IMR-90 (cell line): ENCODE measurements at regions not wholly inside any gene's neighbourhood (a gene's known extent, or its start where the extent isn't known, plus 50 kb on each side); places are given as distances from the start of the nearest gene placed in this dataset.

Source experiments
- ATAC-seq: fragments of 200-7000 bp; cut with Tn5 transposase; 2 replicates; pipeline ENCODE4 v1.9.1; 2020; ENCODE audit warnings: low read depth, mild to moderate bottlenecking, moderate library complexity
- BruUV-seq: library from RNA; stranded (reverse); fragments of 400-500 nt; replicated peaks from 2 replicates; lab custom pipeline; 2021; lab: Mats Ljungman, UMichigan
- CTCF ChIA-PET: fragments of 300-600 bp; formaldehyde crosslinking; extraction: SDS; loops from one replicate; lab custom pipeline; 2021; ENCODE audit warnings: antibody characterized with exemption; lab: Yijun Ruan, JAX
- POLR2A ChIA-PET: fragments of 300-600 bp; sonication (Branson Sonifier 250); formaldehyde crosslinking; loops from one replicate; lab custom pipeline; 2022; ENCODE audit warnings: antibody characterized with exemption; ENCODE audit not compliant: unreplicated experiment; lab: Charles Lee
- DNase-seq: peaks from one replicate; pipeline ENCODE4 v3.0.0; 2013
- H2AFZ ChIP-seq: replicated peaks from 2 replicates; pipeline ENCODE3; 2013; ENCODE audit warnings: low read length, mild to moderate bottlenecking; ENCODE audit not compliant: poor library complexity
- H2AK5ac ChIP-seq: 2 replicates; pipeline ENCODE4 v1.6.1; 2013; ENCODE audit warnings: low read depth, low read length, inconsistent platforms
- H2AK9ac ChIP-seq: replicated peaks from 2 replicates; pipeline ENCODE3; 2013; ENCODE audit warnings: mild to moderate bottlenecking, low read depth, low read length, moderate library complexity; ENCODE audit not compliant: poor library complexity
- H2BK120ac ChIP-seq: 2 replicates; pipeline ENCODE4 v1.6.1; 2013; ENCODE audit warnings: low read depth, low read length, inconsistent platforms
- H2BK15ac ChIP-seq: 3 replicates; pipeline ENCODE4 v1.6.1; 2013; ENCODE audit warnings: low read depth, low read length, inconsistent platforms
- H2BK20ac ChIP-seq: 2 replicates; pipeline ENCODE4 v1.6.1; 2013; ENCODE audit warnings: low read depth, mild to moderate bottlenecking, inconsistent platforms, low read length, moderate library complexity
- H2BK5ac ChIP-seq: 2 replicates; pipeline ENCODE4 v1.6.1; 2013; ENCODE audit warnings: mild to moderate bottlenecking, low read depth, low read length, inconsistent platforms; ENCODE audit not compliant: poor library complexity, severe bottlenecking
- H3K14ac ChIP-seq: replicated peaks from 2 replicates; pipeline ENCODE4 v1.6.1; 2013; ENCODE audit warnings: low read depth, low read length, inconsistent platforms
- H3K18ac ChIP-seq: 2 replicates; pipeline ENCODE4 v1.6.1; 2013; ENCODE audit warnings: low read depth, low read length, control low read depth
- H3K23ac ChIP-seq: 2 replicates; pipeline ENCODE4 v1.6.1; 2013; ENCODE audit warnings: low read depth, low read length, inconsistent platforms
- H3K27ac ChIP-seq: 2 replicates; pipeline ENCODE4 v1.5.1; 2013; ENCODE audit warnings: mild to moderate bottlenecking, control low read depth, low read length; ENCODE audit not compliant: insufficient read depth
- H3K27me3 ChIP-seq: 2 replicates; pipeline ENCODE4 v1.6.1; 2013; ENCODE audit warnings: low read length; ENCODE audit not compliant: control insufficient read depth, insufficient read depth
- H3K36me3 ChIP-seq: 2 replicates; pipeline ENCODE4 v1.6.1; 2013; ENCODE audit warnings: low read length, mixed read lengths; ENCODE audit not compliant: control insufficient read depth, insufficient read depth
- H3K4ac ChIP-seq: 2 replicates; pipeline ENCODE4 v1.6.1; 2013; ENCODE audit warnings: low read depth, low read length, inconsistent platforms
- H3K4me1 ChIP-seq: 2 replicates; pipeline ENCODE4 v1.6.1; 2013; ENCODE audit warnings: low read length, mixed read lengths; ENCODE audit not compliant: control insufficient read depth, insufficient read depth
- H3K4me2 ChIP-seq: 2 replicates; pipeline ENCODE4 v1.6.1; 2013; ENCODE audit warnings: low read depth, mild to moderate bottlenecking, control low read depth, low read length, moderate library complexity
- H3K4me3 ChIP-seq: 2 replicates; pipeline ENCODE4 v1.5.1; 2013; ENCODE audit warnings: low read depth, mild to moderate bottlenecking, control low read depth, low read length, moderate library complexity; ENCODE audit not compliant: insufficient read depth
- H3K56ac ChIP-seq: 2 replicates; pipeline ENCODE4 v1.6.1; 2013; ENCODE audit warnings: low read length, inconsistent platforms; ENCODE audit not compliant: insufficient read depth; ENCODE audit errors: extremely low read depth
- H3K79me1 ChIP-seq, 2 experiments: 2 replicates each; pipeline ENCODE4 v1.6.1; 2013; ENCODE audit warnings: low read length in 2 of 2, inconsistent platforms in 1 of 2, low read depth in 1 of 2
- H3K9ac ChIP-seq: 2 replicates; pipeline ENCODE4 v1.6.1; 2013; ENCODE audit warnings: low read depth, low read length, control low read depth
- H3K9me1 ChIP-seq: 2 replicates; pipeline ENCODE4 v1.6.1; 2013; ENCODE audit warnings: low read length, inconsistent platforms; ENCODE audit not compliant: insufficient read depth
- H3K9me3 ChIP-seq: 2 replicates; pipeline ENCODE4 v1.6.1; 2013; ENCODE audit warnings: low read length; ENCODE audit not compliant: control insufficient read depth, insufficient read depth
- H4K20me1 ChIP-seq: 2 replicates; pipeline ENCODE4 v1.6.1; 2013; ENCODE audit warnings: low read length, inconsistent platforms; ENCODE audit not compliant: insufficient read depth
- H4K5ac ChIP-seq: 2 replicates; pipeline ENCODE4 v1.6.1; 2013; ENCODE audit warnings: mild to moderate bottlenecking, low read depth, low read length, control low read depth
- H4K8ac ChIP-seq, 2 experiments: 2 replicates each; pipeline ENCODE4 v1.6.1; 2013; ENCODE audit warnings: low read depth in 2 of 2, low read length in 2 of 2, control low read depth in 1 of 2, inconsistent platforms in 1 of 2
- H4K91ac ChIP-seq: 2 replicates; pipeline ENCODE4 v1.6.1; 2013; ENCODE audit warnings: low read depth, low read length, inconsistent platforms; ENCODE audit not compliant: insufficient read depth
- FOS ChIP-seq: fragments of 150-350 bp; IDR thresholded peaks from 2 replicates; pipeline ENCODE4 v1.6.1; 2016; ENCODE audit warnings: low read depth, low read length
- RCOR1 ChIP-seq: IDR thresholded peaks from 2 replicates; pipeline ENCODE4 v1.6.1; 2012; ENCODE audit warnings: mild to moderate bottlenecking, low read length, improper control_type of control experiment; ENCODE audit not compliant: insufficient replicate concordance
- dilution Hi-C: fragments of 300-500 bp; cut with HindIII; formaldehyde crosslinking; loops from one replicate; pipeline ENCODE4 v1.14.3; 2018; ENCODE audit warnings: low sequenced_read_pairs; ENCODE audit not compliant: unreplicated experiment
- in situ Hi-C: fragments of 300-500 bp; cut with MboI; formaldehyde crosslinking; loops from 3 replicates; pipeline ENCODE4 v1.14.3; 2019; ENCODE audit warnings: low sequenced_read_pairs, inconsistent platforms, mixed read lengths
- intact Hi-C: fragments of 100-400 bp; cut with micrococcal nuclease; formaldehyde crosslinking; loops from 2 replicates; pipeline ENCODE4 v1.10.0; 2022
- TF ChIP-seq, protein P1 (sequence below): conservative IDR thresholded peaks from 2 replicates; pipeline ENCODE4 v1.5.1; 2012; ENCODE audit warnings: mild to moderate bottlenecking, low read depth, low read length, improper control_type of control experiment

DNA sequence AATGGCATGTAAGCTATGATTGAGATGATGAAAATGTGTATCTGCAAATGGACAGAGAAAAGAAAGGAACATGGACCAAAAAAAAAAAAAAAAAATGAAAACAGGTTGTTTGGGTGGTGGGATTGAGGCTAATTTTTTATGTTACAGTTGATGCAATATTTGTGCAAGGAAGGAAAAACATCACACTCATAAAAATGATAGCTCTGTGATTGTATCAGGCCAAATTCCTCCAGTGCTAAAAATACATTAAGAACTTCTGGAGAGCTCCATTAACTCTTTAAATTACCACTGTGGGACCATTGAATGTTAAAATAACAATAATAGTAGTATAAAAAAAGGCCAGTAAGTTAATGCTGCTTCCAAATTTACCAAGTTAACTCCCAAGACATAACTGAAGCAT, 79.5 kb upstream of the MSX2 start:
- intact Hi-C loops = no loop called here
- H3K4ac ChIP-seq = no peak overlapping the region
- H3K14ac ChIP-seq = no peak overlapping the region
- no peak for TF ChIP-seq RCOR1
- TF ChIP-seq, protein P1, sequence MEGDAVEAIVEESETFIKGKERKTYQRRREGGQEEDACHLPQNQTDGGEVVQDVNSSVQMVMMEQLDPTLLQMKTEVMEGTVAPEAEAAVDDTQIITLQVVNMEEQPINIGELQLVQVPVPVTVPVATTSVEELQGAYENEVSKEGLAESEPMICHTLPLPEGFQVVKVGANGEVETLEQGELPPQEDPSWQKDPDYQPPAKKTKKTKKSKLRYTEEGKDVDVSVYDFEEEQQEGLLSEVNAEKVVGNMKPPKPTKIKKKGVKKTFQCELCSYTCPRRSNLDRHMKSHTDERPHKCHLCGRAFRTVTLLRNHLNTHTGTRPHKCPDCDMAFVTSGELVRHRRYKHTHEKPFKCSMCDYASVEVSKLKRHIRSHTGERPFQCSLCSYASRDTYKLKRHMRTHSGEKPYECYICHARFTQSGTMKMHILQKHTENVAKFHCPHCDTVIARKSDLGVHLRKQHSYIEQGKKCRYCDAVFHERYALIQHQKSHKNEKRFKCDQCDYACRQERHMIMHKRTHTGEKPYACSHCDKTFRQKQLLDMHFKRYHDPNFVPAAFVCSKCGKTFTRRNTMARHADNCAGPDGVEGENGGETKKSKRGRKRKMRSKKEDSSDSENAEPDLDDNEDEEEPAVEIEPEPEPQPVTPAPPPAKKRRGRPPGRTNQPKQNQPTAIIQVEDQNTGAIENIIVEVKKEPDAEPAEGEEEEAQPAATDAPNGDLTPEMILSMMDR = no peak
- TF ChIP-seq FOS = no peak
- no peak overlapping the region for H3K9ac ChIP-seq
- no peak overlapping the region for H4K91ac ChIP-seq
- no peak overlapping the region for H2BK20ac ChIP-seq
- no peak overlapping the region for H3K56ac ChIP-seq
- H3K4me2 ChIP-seq = no peak overlapping the region
- no peaks in the 10 kb centered on the region for H3K4me1 ChIP-seq
- H4K20me1 ChIP-seq = no peaks in the 10 kb centered on the region
- H3K27me3 ChIP-seq = no peaks in the 10 kb centered on the region
- no peak overlapping the region for H2BK5ac ChIP-seq
- dilution Hi-C loops = no loop called here
- ChIA-PET CTCF (no interaction called here), POLR2A (no interaction called here)
- no peak overlapping the region for H2AK5ac ChIP-seq
- H2AFZ ChIP-seq = no peak overlapping the region
- no peak overlapping the region for H3K18ac ChIP-seq
- H3K9me3 ChIP-seq = peaks cover 9% of the 10 kb centered on the region
- H3K79me1 ChIP-seq = no peaks in the 10 kb centered on the region
- H2BK120ac ChIP-seq = no peak overlapping the region
- H4K8ac ChIP-seq = no peak overlapping the region
- H3K27ac ChIP-seq = no peak overlapping the region
- H3K4me3 ChIP-seq = no peak overlapping the region
- no peaks in the 10 kb centered on the region for H3K36me3 ChIP-seq
- H3K9me1 ChIP-seq = no peaks in the 10 kb centered on the region
- H4K5ac ChIP-seq = no peak overlapping the region
- DNase-seq = no peak
- H2BK15ac ChIP-seq = no peak overlapping the region
- H2AK9ac ChIP-seq = no peak overlapping the region
- no peak for ATAC-seq
- BruUV-seq = no TSS peak
- in situ Hi-C loops = no loop called here
- no peak overlapping the region for H3K23ac ChIP-seq
